ENCODE measurements at regions not wholly inside any gene's neighbourhood (a gene's known extent, or its start where the extent isn't known, plus 50 kb on each side); places are given as distances from the start of the nearest gene placed in this dataset.

DNA sequence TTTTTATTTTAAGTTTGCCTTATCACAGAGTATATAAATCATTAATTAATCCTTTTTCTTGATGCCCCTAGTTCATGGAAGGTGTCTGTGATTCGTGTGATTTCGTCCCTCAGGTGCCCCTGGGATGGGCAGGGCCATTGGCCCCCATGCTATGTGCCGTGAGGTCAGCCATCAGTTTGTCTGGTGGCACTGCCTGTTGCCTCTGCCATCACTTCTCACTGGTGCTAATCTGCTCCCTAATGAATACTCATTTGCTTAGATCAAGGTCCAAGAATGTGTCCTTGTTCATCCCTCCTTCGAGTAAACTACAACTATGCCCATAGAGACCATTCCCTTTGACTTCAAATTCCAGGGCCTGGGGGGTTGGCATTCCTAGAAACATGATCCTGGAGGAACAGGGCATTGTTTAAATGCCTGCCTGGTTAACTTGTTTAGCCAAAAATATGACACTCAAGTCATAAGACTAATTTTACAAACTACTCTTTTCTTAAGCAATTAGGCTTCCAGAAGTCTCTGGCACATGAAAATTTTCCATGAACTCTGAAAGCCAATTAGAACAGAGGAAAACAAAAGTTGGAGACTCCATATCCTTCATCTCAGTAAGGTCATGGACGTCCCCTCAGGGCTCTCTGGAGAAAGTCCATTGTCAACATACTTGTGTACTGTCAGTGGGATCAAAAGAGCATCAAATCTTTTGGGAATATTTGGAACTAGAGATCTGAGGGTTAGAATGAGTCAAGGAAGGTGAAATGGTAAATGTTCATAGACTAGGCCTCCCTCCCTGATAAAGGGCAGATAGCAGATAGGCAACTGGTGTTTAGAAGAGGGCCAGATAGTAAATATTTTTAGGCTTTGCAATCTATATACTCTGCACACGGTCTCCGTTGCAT lies 90.9 kb upstream of the PLXNC1 start:
- no peak overlapping the region for H3K4me3 ChIP-seq (replicated peaks; ENCODE audit: low read depth, low read length)
- no peak for DNase-seq (ENCODE audit: low read depth)
- TF ChIP-seq, protein P1, sequence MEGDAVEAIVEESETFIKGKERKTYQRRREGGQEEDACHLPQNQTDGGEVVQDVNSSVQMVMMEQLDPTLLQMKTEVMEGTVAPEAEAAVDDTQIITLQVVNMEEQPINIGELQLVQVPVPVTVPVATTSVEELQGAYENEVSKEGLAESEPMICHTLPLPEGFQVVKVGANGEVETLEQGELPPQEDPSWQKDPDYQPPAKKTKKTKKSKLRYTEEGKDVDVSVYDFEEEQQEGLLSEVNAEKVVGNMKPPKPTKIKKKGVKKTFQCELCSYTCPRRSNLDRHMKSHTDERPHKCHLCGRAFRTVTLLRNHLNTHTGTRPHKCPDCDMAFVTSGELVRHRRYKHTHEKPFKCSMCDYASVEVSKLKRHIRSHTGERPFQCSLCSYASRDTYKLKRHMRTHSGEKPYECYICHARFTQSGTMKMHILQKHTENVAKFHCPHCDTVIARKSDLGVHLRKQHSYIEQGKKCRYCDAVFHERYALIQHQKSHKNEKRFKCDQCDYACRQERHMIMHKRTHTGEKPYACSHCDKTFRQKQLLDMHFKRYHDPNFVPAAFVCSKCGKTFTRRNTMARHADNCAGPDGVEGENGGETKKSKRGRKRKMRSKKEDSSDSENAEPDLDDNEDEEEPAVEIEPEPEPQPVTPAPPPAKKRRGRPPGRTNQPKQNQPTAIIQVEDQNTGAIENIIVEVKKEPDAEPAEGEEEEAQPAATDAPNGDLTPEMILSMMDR (IDR thresholded peaks at IDR 0.05; ENCODE audit: low read length, missing control alignments) = no peak

DNA sequence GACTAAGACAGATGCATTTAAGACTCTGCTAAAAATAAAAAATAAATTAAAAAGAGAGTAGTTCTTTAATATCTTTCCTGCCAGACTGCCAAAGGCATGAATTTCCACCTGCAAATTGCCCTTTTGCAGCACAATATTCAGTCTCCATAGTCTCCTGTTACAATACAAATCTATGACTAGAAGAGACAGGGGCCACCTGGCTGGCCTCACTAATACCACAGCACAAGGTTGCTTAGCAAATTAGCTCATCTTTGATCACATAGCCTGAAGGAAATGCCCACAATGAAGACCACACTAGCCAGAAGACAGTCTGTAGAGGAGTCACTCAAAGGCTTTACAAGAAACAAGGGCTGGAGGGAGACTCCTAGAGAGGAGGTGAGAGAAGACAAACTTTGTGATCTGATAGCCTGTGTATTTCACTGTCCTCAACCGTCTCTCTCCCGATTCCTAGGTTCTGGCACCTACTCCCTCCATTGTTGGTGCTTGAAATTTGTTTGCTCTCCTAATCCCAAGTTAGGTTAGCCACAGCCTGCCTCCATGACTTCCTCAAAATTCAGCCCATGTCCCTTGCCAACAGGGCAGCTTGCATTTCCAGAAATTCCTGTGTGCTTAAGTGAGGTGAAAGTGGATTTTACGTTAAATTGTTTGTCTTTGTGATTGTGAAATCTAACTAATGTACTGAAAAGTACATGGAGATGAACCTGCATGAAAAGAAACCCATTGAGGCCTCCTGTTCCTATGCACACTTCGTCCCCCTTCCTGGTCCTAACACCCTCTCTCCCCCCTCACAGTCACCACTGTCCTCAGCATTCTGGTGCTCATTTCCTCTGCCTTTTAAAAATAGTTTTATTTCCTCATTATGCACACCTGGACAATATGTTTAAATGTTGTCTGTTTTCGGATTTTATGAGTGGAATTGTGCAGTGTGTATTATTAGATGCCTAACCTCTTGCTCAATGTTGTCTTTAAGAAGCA lies 88.7 kb upstream of the PLXNC1 start:
- no peak overlapping the region for H3K4me3 ChIP-seq (replicated peaks; ENCODE audit: low read depth, low read length)
- TF ChIP-seq, protein P1 (IDR thresholded peaks at IDR 0.05; ENCODE audit: low read length, missing control alignments) = no peak
- no peak for DNase-seq (ENCODE audit: low read depth)

DNA sequence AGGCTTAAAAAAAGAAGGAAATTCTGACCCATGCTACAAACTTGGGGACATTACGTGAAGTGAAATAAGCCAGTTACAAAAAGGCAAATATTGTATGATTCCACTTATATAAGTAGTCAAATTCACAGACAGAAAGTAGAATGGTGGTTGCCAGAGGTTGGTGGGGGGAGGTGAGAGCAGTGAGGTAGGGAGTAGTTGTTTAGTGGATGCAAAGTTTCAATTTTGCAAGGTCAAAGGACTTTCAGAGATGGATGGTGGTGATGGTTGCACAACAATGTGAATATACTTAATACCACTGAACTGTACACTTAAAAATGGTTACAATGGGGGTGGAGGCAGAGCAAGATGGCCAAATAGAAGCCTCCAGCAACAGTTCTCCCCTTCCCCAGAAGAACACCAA lies 86.2 kb upstream of the PLXNC1 start:
- H3K4me3 ChIP-seq (replicated peaks; ENCODE audit: low read depth, low read length) = no peak overlapping the region
- no peak for DNase-seq (ENCODE audit: low read depth)

DNA sequence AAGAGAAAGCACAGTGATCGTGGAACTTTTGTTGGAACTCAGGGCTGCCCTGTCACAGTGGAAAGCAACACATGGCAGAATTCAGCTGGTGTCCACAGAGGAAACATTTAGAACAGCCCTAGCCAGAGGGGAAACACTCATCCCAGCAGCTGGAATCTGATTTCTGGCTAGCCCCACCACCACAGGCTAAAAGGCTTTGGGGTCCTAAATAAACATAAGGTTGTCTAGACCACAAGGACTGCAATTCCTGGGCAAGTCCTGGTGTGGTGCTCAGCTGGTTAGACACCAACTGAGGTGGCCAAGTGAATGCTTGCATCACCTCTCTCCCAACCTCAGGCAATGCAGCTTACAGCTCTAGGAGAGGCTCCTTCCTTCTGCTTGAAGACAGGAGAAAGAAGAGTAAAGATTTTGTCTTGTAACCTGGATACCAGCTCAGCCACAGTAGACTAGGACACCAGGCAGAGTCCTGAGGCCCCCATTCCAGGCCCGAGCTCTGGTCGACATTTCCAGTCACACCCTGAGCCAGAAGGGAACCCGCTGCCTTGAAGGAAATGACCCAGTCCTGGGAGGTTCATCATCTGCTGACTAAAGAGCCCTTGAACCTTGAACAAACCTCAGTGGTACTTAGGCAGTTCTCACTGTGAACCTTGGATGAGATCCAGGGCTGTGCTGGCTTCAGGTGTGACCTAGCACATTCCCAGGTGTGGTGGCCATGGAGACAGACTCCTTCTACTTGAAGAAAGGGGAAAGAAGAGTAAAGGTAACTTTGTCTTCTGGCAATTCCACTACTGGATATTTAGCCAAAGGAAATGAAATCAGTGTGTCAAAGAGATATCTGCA lies 85.4 kb upstream of the PLXNC1 start:
- TF ChIP-seq, protein P1 (IDR thresholded peaks at IDR 0.05; ENCODE audit: low read length, missing control alignments) = no peak
- no peak overlapping the region for H3K4me3 ChIP-seq (replicated peaks; ENCODE audit: low read depth, low read length)
- DNase-seq (ENCODE audit: low read depth) = no peak

More for the DNA sequence above, 86.2 kb upstream of the PLXNC1 start:
- TF ChIP-seq, protein P1 (IDR thresholded peaks at IDR 0.05; ENCODE audit: low read length, missing control alignments) = no peak

DNA sequence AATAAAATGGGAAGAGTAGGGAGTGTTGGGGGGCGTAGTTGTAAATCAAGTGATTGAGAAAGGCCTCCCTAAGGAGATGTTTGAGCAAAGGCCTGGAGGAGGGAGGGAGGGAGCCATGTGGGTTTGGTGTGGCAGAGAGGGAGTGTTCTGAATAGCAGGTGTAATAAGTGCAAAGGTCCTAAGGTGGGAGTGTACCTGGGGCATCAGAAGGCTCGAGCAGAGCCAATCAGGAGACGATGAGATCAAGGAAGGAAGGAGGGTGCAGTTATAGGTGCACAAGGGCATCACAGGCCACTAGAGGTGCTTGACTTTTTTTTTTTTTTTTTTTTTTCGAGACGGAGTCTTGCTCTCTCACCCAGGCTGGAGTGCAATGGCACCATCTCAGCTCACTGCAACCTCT lies 77.9 kb upstream of the PLXNC1 start:
- H3K4me3 ChIP-seq (replicated peaks; ENCODE audit: low read depth, low read length) = no peak overlapping the region
- TF ChIP-seq, protein P1 (IDR thresholded peaks at IDR 0.05; ENCODE audit: low read length, missing control alignments) = no peak
- no peak for DNase-seq (ENCODE audit: low read depth)

DNA sequence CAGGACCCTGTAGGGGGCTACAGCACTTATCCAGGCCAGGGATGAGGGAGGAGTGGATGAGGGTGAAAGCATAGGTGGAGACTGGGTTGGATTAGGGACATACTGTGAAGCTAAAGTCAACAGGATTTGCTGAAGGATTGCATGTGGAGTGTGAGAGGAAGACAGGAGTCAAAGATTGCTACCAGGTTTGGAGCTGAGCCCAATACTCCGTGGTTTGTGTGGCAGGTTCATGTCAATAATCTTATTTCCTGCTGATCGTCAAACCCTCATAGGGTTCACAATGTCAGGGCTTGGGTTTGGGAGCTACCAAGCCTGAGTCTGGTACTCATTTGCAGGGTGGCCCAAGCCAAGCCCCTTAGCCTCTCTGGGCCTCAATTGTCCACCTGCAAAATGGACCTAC lies 77.1 kb upstream of the PLXNC1 start:
- no peak for DNase-seq (ENCODE audit: low read depth)
- H3K4me3 ChIP-seq (replicated peaks; ENCODE audit: low read depth, low read length) = no peak overlapping the region
- TF ChIP-seq, protein P1 (IDR thresholded peaks at IDR 0.05; ENCODE audit: low read length, missing control alignments) = no peak
